WTC11 (cell line): ENCODE measurements at regions not wholly inside any gene's neighbourhood (a gene's known extent, or its start where the extent isn't known, plus 50 kb on each side); places are given as distances from the start of the nearest gene placed in this dataset.

ENCODE experiments used
- AFF4 ChIP-seq: sonication (generic); formaldehyde crosslinking; IDR thresholded peaks from 2 replicates; pipeline ENCODE4 v1.8.1; 2023; ENCODE audit warnings: mild to moderate bottlenecking, missing genetic modification reagents, borderline replicate concordance
- ATF1 ChIP-seq: sonication (generic); formaldehyde crosslinking; IDR thresholded peaks from 2 replicates; pipeline ENCODE4 v1.8.1; 2023; ENCODE audit warnings: mild to moderate bottlenecking, moderate library complexity, missing genetic modification reagents
- CBFB ChIP-seq: sonication (generic); formaldehyde crosslinking; IDR thresholded peaks from 2 replicates; pipeline ENCODE4 v1.8.1; 2022; ENCODE audit warnings: mild to moderate bottlenecking, low read depth, missing genetic modification reagents
- USF1 ChIP-seq: sonication (generic); formaldehyde crosslinking; IDR thresholded peaks from 2 replicates; pipeline ENCODE4 v1.8.0; 2022; ENCODE audit warnings: mild to moderate bottlenecking, missing genetic modification reagents
- TF ChIP-seq, protein P1 (sequence below): fragments of 200-600 bp; IDR thresholded peaks from 2 replicates; pipeline ENCODE4 v1.8.0; 2022; ENCODE audit warnings: antibody characterized with exemption
- TF ChIP-seq, protein P2 (sequence below): sonication (generic); formaldehyde crosslinking; IDR thresholded peaks from 2 replicates; pipeline ENCODE4 v1.8.0; 2022; ENCODE audit warnings: mild to moderate bottlenecking, missing genetic modification reagents

GRCh38 chr1:34511802-34512201, 243.0 kb upstream of the GJB5 start:
- TF ChIP-seq, protein P1, sequence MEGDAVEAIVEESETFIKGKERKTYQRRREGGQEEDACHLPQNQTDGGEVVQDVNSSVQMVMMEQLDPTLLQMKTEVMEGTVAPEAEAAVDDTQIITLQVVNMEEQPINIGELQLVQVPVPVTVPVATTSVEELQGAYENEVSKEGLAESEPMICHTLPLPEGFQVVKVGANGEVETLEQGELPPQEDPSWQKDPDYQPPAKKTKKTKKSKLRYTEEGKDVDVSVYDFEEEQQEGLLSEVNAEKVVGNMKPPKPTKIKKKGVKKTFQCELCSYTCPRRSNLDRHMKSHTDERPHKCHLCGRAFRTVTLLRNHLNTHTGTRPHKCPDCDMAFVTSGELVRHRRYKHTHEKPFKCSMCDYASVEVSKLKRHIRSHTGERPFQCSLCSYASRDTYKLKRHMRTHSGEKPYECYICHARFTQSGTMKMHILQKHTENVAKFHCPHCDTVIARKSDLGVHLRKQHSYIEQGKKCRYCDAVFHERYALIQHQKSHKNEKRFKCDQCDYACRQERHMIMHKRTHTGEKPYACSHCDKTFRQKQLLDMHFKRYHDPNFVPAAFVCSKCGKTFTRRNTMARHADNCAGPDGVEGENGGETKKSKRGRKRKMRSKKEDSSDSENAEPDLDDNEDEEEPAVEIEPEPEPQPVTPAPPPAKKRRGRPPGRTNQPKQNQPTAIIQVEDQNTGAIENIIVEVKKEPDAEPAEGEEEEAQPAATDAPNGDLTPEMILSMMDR, result no peak
- TF ChIP-seq AFF4 (CRISPR knock-in tag), result no peak
- TF ChIP-seq ATF1 (CRISPR knock-in tag), result no peak
- no peak for TF ChIP-seq CBFB
- TF ChIP-seq USF1 (CRISPR knock-in tag), result no peak
- TF ChIP-seq, protein P2, sequence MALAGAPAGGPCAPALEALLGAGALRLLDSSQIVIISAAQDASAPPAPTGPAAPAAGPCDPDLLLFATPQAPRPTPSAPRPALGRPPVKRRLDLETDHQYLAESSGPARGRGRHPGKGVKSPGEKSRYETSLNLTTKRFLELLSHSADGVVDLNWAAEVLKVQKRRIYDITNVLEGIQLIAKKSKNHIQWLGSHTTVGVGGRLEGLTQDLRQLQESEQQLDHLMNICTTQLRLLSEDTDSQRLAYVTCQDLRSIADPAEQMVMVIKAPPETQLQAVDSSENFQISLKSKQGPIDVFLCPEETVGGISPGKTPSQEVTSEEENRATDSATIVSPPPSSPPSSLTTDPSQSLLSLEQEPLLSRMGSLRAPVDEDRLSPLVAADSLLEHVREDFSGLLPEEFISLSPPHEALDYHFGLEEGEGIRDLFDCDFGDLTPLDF (CRISPR knock-in tag), result no peak
